Activated CD4-positive, alpha-beta T cell treated with anti-CD3 and anti-CD28 coated beads, Interleukin-2, amount 50 U/mL, for 24 hours (primary cell): ENCODE measurements at regions not wholly inside any gene's neighbourhood (a gene's known extent, or its start where the extent isn't known, plus 50 kb on each side); places are given as distances from the start of the nearest gene placed in this dataset.

Experiments
- DNase-seq, 2 donors: peaks; one replicate each; pipeline ENCODE4 v3.0.0-alpha.2; 2020; ENCODE audit warnings: low read depth in 1 of 2, low spot score in 1 of 2

GRCh38 chr2:120785228-120785966 is 49.7 kb downstream of the GLI2 start:
- DNase-seq: no peak

DNA sequence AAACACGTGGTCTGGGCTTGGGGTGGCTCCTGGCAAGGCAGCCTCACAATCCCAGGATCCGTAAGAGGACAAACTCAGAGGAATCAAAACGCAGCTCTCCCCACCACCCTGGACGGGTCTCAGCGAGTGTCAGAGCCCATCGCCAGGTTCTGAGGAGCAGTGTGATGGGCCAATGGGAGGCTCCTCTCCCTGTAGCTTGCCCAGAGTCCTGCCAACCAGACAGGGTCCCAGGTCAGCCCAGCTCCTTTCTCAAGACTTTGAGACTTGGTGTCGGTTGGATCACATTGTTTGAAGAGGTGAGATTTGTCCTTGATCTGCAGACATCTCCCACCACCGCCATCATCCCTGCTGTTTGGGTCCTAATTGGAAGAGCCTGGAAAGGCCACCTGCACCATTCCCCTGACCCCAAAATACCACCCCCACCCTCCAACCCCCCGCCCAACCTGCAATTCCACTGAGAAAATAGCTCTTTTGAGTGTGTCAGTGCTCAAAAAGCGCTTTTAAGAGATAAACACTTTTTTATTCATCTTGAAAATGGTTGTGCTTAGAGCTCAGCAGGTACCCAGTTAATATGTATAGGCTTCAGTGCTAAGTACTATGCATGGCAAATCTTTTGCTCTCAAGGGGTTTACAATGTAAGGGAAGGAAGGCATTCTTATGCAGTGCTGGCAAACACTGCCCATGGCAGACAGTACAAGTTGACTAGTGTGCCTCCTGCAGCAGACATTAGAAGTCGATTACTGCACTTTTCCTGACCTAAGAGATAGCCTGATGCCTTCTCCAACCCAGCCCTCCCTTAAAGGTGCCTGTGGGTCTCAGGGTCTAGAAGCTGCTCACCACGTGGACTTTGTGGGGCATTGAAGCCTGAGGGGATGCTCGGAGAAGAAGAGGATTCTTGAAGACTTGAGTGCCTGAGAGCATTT is 50.6 kb downstream of the GLI2 start:
- no peak for DNase-seq

DNA sequence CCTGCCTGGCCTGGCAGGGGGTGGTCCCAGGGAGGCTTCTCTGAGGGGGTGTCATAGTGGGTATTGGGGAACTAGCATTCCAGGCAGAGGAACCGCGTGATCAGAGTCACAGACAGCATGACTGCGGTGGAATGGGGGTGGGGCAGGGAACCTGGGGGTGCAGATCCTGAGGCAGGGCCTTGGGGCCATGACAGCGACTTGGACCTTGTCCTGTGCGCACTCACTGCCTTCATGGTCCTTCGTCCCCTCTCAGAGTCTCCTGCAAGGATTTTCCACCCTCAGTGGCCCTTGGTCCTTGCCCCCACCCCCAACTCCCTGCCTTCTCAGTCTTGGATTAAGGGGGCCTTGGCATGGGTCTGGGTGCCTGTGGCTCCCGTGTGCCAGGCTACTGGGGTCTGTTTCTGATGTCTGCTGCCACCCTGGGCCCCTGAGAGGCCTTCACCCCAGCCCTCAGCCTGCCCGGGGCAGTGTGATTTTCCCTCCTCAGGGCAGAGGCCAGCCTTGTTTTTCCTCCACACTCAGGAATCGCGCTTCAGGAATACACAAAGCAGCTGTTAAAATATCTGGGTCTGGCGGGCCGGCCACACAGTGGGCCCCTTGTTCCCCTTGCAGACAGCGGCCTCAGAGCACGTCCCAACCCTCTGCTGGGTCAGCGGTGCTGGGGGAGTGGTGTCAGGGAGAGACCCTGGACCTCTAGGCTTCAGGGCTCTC is 51.6 kb downstream of the GLI2 start:
- no peak for DNase-seq

GRCh38 chr2:120787822-120788700 is 52.4 kb downstream of the GLI2 start:
- no peak for DNase-seq

- DNase-seq: no peak
Measured at GRCh38 chr2:120791243-120791961, 55.7 kb downstream of the GLI2 start.

DNA sequence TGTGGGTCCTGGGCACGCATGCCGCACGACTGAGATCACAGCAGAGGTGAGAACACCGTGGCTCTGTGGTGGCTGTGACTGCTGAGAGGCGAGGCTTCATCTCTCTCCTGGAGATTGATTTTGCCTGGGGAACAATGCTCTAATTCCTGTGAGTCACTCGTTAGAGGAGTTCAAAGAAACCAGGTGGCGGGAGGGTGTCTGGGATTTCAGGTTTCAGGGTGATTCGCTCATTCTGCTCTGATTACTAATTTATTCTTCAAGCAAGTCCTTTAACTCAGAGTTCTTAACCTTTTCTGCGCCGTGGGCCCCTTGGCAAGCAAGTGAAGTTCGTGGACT is 56.3 kb downstream of the GLI2 start:
- no peak for DNase-seq

DNA sequence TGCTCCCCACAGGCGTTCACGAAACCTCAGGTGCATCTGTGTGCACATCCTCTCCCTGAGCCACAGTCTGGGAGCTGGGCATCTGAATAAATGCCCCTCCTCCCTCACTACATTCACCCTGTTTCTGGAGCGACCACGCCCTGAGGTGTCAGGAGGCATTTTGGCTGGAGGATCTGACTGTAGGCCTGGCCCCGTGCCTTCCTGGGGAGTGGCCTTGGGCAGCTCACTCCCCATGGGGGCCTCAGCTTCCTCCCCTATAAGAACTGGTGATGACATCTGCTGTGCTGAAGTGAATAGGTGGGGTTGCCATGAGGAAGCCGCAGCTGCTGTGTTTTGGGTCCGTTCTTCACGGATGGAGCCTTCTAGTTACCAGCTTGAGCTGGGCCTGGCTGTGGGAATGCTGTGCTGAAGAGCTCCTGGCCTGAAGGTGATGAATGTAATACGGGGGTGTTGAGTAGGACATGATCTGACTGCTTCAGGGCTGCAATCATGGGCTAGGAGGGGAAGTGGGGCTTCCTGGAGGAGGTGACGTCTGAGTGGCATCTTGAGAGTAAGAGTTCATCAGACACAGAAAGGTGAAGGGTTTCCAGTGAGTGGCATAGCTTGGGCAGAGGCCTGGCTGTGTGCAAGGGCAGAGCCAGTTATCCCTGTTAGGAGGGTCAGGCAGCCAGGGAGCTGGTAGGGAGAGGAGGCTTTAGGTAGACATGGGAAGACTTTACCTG is 58.2 kb downstream of the GLI2 start:
- DNase-seq: no peak

- no peak for DNase-seq
Measured at GRCh38 chr2:120794716-120795115, 59.0 kb downstream of the GLI2 start.

DNA sequence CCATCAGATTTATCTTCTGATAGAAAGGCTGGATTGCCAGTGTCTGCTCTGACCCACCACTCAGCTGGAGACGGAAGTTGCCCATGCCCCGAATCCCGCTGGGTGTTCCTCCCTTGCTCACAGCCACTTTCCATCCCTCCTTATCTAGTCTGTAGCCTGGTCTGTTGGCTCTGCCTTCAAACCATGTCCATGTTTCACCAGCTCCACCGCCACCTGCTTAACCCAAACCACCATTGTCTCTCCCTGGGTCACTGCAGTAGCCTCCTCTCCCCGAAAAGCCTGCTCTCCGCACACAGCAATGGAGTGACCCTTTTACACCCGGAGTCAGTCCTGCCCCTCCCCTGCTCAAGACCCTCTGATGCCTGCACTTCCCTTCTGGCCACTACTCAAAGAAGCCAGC is 60.4 kb downstream of the GLI2 start:
- no peak for DNase-seq

DNA sequence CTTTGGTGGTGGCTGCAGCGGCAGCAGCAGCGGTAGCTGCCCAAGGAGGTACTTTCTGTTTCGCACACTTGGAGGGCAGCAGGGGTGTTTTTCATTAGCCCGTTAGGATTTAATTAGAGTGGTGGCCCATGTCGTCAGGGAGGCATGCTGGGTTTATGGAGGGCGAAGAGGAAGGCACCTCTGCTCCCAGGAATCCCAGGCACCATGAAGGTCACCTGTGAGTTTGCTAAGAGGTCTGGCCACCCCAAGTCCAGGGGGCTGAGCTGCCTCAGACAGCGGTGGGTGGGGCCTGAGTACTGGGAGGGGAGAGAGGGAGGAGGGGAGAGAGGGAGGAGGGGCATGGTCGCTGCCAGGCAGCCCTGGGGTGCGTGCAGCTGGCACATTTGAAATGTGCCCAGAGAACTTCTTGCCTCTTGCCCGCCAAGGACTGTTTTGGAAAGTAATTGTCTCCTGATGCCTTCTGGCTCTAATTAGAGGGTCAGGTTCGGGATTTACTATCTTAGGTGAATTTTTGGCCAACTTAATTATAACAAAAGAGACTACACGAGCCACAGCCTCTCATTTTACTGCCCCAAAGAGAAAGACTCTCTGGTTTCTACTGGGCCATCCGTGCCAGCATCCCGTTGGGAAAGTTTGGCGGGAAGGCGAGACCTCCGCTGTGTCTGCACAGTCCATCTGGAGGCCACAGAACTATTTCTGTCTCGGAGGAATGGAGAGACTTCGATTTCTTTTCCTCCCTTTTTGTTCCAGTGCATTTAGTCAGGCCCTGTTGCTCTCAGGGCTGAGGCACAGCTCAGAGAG is 62.0 kb downstream of the GLI2 start:
- no peak for DNase-seq

DNA sequence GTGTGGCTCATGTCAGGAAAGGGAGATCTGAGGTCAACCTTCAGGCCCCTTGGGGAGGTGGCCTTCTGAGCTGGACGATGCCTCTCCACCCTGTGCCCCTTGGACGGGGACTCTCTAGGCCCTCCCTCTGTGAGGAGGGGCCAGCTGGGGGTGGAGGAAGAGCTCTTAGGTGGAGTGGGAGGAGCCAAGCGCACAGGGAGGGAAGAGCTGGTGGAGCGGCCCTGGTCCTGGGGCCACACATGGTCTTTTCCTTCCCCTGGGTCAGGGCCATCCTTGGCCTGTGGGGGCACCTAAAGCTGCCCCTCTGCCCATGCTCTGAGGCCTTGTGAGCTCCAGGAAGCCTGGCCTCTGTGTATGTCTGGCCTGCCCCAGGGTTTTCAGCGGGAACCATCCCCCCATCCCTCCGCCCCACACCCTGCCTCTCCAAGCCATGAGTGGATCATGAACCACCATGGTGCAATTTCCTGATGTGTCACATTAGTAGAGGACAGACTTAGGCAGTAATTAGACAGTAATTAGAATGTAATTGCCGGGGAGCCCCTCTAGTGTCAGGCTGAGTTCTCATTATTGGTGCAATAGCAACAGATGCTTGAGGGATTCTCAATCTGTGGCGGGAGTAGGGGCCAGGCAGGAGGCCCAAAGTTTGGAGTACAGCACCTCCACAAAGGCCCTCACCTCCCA is 63.0 kb downstream of the GLI2 start:
- DNase-seq: no peak

GRCh38 chr2:120802158-120802557 is 66.5 kb downstream of the GLI2 start:
- no peak for DNase-seq

GRCh38 chr2:120802867-120803484 is 67.3 kb downstream of the GLI2 start:
- no peak for DNase-seq

DNA sequence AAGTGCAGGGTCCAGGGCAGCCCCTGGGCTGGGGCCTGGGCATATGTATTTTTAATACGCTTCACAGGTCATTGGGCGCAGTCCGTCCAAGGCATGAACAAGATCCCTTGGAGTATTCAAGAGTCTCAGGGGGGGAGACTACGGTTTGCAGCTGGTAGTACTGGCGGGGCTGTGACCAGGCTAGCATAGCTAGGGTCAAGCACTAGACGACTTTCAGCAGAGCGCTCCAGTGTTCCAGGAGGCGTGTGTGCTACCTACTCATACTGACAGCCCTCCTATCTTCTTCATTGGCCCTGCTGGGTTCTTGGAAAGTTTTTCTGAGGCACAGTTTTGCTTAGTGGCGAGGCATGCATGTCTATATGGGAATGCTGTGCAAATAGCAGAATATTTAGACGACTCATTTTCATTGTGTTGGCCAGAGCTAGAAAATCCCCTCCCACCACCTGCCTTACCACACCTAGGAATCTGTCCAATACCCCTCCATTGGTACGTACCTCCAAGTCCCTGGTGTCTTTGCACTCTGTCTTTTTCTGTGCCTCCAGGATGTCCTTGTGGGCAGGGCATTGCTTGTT is 68.2 kb downstream of the GLI2 start:
- DNase-seq: no peak

- no peak for DNase-seq
Measured at GRCh38 chr2:120804459-120804858, 68.8 kb downstream of the GLI2 start.

- no peak for DNase-seq
Measured at GRCh38 chr2:120805011-120805410, 69.3 kb downstream of the GLI2 start.

DNA sequence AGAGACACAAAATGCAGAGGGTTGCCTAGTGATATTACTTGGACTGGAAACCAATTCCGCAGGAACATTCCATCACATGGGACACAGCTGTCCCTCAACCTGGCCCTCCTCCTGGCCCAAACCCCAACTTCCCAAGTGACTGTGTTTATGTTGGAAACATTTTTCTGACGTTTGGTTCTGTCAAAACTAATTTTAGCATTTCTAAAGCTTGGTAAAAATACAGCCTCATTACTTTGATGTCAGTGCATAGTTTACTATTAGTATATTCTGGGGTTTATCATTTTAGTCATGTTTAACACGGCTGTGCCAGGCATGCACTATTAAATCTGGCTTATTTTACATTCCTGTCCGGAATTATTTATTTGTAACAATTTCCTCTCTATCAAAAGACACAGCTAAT is 69.9 kb downstream of the GLI2 start:
- DNase-seq: no peak
